ENCODE measurements at regions not wholly inside any gene's neighbourhood (a gene's known extent, or its start where the extent isn't known, plus 50 kb on each side); places are given as distances from the start of the nearest gene placed in this dataset.
"Not testable (repeated sequence)": the region's sequence is repeated elsewhere in the genome, so short reads cannot be mapped to it uniquely, and the experiment has no call there.

GRCh38 chr3:79973917-79974595 is 206.3 kb upstream of the ROBO1 start:
- H3K4me3 ChIP-seq: no peak overlapping the region
- no peak overlapping the region for H3K27ac ChIP-seq

- H3K27ac ChIP-seq: no peak overlapping the region
- H3K4me3 ChIP-seq: no peak overlapping the region
Measured at GRCh38 chr3:79973482-79973881, 205.7 kb upstream of the ROBO1 start.

GRCh38 chr3:79968418-79968817 is 200.6 kb upstream of the ROBO1 start:
- Histone ChIP-seq H3K4me3 (no peak overlapping the region), H3K27ac (no peak overlapping the region)

DNA sequence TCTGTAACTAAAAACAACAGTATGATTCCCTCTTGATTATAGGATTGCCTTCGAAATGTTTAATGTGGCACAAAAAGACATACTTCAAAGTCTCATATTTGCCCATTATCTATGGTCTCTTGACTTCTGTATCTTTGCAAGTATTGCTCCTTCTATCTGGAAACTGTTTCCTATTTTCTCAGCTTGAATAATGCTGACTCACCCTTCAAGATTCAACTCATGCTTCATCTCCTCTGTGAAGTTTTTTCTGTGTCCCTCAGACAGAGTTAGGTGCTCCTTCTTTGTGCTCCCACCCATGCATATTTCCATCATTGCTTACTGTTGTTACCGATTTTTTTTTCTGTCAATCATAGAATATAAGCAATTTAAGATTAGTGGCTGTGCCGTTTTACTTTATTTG is 192.8 kb upstream of the ROBO1 start:
- no peak overlapping the region for H3K27ac ChIP-seq
- H3K4me3 ChIP-seq: no peak overlapping the region

- H3K27ac ChIP-seq: no peak overlapping the region
- no peak overlapping the region for H3K4me3 ChIP-seq
Measured at GRCh38 chr3:79957066-79957465, 189.3 kb upstream of the ROBO1 start.

GRCh38 chr3:79954756-79955155 is 187.0 kb upstream of the ROBO1 start:
- no peak overlapping the region for H3K4me3 ChIP-seq
- no peak overlapping the region for H3K27ac ChIP-seq

GRCh38 chr3:79953591-79954101 is 185.8 kb upstream of the ROBO1 start:
- H3K4me3 ChIP-seq: no peak overlapping the region

GRCh38 chr3:79951426-79951825 is 183.6 kb upstream of the ROBO1 start:
- not testable (repeated sequence) for H3K4me3 ChIP-seq, H3K27ac ChIP-seq

More at GRCh38 chr3:79953591-79954101, 185.8 kb upstream of the ROBO1 start:
- no peak overlapping the region for H3K27ac ChIP-seq

DNA sequence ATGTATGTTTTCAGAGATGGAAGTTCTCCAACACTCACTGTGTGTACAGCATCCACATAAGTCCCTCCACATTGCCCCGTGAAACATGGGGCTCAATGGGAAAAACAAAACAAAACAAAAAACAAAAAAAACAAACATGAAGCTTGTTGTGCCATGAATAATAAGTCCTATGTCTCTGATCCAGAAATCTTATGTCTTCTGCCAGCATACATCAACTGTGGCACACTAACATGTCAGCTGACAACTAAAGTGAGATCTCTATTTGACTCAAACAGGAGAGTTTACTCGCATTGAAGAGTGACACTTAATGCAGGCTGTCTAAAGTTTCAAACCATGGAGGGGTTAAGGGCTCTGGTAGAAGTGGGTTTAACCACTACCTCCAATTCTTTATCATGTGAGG is 180.2 kb upstream of the ROBO1 start:
- H3K4me3 ChIP-seq: no peak overlapping the region
- H3K27ac ChIP-seq: no peak overlapping the region

- Histone ChIP-seq H3K27ac (no peak overlapping the region), H3K4me3 (no peak overlapping the region)
Measured at GRCh38 chr3:79947469-79947868, 179.7 kb upstream of the ROBO1 start.

DNA sequence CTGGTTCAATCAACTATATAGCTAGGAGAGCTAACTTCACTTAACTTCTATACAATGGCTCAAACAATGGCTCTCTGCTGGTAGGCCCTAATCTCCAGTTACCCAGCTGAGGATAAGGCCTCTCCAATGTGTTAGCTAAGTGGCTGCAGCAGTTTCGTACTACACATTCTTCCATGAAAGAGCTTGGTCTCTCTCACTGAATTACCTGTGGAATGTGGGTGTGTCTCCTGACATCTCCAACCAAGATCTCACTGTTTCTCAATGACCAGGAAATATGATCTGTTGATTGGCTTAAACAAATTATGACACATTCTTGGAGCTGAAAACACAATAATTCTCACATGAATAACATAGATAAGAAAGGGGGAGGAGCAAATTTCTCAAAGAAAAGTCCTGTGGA is 169.8 kb upstream of the ROBO1 start:
- Histone ChIP-seq H3K4me3 (no peak overlapping the region), H3K27ac (no peak overlapping the region)

DNA sequence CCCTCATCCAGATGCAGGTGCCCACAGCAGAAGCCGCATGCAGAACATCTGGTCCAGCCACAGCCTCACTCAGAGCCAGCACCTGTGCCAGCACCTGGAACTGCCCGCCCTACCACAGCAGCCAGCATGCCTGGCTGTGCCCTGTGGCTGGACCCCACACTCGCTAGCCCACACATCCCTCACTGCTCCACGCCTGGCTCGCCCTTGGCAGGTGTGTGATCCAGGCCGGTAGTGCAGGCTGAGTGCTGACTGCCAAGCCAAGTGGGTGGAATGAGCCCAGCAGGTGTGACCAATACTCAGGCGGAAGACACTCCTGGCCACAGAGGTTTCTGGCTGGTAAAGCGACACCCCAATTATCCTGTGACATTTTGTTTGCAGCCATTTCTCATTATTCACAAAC is 162.4 kb upstream of the ROBO1 start:
- no peak overlapping the region for H3K4me3 ChIP-seq
- H3K27ac ChIP-seq: no peak overlapping the region

DNA sequence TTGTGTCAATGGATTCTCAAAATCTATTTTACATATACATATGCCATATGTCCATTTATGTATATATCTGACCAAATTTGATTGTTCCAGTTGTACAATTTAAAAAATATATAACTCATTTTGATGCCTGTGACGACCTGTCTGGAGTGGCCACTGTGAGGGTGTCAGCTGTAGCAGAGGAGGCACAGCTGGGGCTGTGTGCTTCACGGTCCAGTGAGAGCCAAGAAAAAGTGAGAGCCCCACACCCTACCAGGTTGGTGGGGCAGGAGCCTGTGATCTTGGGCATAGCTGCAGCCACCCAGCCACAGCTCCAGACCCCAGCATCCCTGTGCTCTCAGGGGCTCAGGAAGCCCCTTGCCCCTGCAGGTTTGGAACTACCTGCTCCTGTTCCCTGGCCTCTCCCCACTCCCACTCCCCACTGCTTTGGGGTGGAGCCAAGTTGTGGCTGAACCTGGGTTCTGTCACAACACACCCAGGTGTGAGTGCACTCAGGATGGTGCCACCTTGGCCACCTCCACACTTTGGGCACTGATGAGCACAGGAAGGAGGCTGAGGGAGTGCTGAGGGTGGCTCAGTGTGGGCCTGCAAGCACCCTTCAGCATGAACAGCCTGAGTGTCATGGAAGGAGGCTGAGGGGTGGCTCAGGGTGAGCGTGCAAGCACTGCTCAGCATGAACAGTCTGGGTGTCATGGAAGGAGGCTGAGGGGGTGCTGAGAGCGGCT is 161.1 kb upstream of the ROBO1 start:
- H3K27ac ChIP-seq: no peak overlapping the region
- H3K4me3 ChIP-seq: no peak overlapping the region

DNA sequence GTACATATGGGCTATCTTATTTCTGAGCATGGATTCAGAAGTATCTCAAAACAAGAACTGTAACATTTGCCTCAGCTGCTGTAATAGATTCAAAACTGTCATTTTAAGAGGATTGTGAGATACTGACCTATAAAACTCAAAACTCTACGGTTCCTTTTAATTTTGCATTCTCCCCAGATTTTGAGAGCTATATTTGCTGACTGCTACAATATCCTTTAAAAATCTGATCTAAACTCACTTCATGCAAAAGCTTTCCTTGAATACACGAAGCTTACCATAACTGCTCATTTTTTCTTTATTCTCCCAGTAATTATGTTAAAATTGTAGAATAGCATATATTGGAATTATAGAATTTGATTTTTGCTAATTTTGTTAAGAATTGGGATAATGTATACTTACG is 158.7 kb upstream of the ROBO1 start:
- Histone ChIP-seq H3K27ac (no peak overlapping the region), H3K4me3 (no peak overlapping the region)

DNA sequence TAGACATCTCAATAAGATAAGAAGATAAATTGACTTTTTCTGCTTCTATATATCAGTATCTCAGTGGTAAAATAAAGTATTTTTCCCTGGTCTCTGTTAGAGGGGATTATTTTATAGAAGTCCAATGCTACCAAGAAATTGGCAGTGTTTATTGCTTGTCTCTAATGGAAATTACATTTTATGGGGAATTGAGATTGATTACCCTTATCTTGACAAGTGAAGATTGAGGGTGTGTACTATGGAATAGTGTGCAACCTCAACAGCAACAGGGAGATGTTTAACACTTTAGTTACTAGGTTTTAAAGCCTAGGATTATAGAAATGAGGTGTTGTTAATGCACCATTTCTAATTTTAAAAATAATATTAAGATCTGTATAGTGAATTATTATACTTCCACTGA is 154.8 kb upstream of the ROBO1 start:
- no peak overlapping the region for H3K27ac ChIP-seq

DNA sequence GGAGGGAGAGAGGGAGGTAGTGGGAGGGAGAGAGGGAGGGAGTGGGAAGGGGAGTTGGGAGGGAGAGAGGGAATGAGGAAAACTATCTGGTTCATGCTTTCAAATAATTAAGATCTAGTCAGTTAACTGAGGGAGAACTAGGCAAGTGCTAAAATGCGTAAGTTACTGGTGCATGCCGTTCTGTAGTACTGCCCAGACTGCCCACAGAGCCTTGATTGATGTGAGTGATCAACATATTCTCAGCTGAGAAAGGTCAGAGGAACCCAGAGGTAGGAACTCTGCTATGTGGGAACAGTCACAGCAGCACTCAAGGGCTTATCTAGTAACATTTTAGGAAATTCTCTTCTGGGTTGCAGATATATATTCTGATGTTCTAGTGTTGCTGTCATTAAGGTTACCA is 149.8 kb upstream of the ROBO1 start:
- Histone ChIP-seq H3K27ac (no peak overlapping the region), H3K4me3 (no peak overlapping the region)

More for the DNA sequence above, 154.8 kb upstream of the ROBO1 start:
- H3K4me3 ChIP-seq: no peak overlapping the region

DNA sequence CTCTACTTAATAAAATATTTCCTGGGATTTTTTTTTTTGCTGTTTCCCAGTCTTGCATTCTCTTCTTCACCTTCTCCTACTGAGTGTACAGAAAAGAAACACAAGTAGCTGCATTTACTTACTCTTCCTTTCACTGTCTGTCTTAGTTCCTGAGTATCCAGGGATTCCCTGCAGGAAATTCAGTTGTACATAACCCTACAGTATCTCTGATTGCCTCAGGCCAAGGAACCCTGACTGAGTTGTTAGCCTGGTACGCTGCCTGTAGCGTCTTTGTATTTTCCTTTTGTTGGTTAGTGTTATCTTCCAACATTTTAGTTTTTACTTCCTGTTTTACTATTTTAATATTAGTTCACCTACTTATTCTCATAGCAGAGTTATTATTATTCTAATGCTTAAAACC is 142.5 kb upstream of the ROBO1 start:
- Histone ChIP-seq H3K4me3 (no peak overlapping the region), H3K27ac (no peak overlapping the region)

DNA sequence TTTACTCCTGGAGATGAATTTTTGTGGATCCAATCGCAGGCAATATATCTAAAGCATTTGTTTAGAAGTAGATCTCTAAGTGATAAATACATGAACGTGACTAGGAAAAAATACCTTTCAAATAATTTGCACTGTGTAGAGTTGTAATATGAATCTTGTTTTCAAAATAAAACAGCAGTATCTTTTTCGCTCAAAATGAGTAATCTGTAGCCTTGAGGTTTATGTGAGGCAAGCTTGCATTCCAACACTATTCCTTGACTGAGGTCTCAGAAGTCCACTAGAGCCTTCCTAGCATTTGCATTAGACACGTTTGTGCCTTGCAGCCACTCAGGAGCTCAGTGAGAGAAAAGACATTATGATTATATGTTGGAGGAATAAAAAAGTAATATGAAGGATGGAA is 138.3 kb upstream of the ROBO1 start:
- Histone ChIP-seq H3K4me3 (no peak overlapping the region), H3K27ac (no peak overlapping the region)

- H3K27ac ChIP-seq: no peak overlapping the region
- no peak overlapping the region for H3K4me3 ChIP-seq
Measured at GRCh38 chr3:79902151-79902550, 134.4 kb upstream of the ROBO1 start.

DNA sequence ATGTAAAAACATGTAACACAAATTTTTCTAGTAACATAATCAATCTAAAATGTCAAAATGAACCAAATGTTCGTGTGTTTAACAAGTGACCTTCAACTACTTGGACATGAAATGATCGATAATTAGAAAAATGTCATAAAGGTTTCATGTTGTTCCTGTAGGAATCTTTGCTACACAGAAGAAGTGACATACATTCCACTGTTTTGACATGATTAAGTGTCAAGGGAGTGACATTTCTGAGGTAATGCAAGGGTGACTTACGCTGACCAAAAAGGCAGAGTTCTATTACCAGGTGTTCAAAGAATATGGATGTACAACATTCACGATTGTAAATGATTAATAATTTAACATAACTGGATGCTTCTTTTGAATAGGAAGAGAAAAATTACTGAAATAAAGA is 131.1 kb upstream of the ROBO1 start:
- no peak overlapping the region for H3K4me3 ChIP-seq
- no peak overlapping the region for H3K27ac ChIP-seq

DNA sequence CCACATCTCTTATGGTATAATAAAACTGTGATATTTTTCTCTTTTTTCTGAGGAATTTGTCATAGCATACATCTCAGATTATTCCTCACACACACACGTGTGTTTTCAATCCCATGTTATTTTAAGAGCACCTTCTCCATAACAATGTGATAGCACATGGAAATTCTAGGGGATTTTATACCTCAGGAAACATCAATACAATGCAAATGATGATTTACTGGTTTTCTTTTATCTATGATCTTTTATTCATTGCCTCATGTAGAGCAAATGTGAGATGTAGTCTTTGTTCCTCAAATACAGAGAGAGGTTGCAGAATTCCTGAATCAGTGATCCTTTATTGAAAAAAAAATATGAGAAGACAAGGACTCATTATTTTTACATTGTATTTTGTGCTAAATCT is 128.3 kb upstream of the ROBO1 start:
- no peak overlapping the region for H3K4me3 ChIP-seq
- no peak overlapping the region for H3K27ac ChIP-seq

DNA sequence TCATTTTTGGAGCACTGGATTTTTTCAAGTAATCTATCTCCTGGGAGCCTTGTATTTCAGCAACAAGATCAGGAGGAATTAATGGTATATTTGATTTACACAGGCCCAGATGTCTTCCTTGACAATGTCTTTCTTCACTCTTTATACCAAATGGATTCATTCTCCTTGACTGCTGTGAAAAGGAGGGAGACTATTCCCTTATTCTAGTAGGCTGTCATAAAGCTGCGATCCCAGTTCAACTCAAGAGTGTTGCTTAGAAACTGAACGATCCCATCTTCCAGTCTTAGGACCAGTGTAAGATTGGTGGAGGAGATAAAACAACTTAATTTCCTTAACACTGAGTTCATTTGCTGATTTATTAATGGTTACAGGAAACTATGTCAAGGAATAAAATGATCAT is 119.4 kb upstream of the ROBO1 start:
- Histone ChIP-seq H3K27ac (no peak overlapping the region), H3K4me3 (no peak overlapping the region)

Measured in skin epidermis (tissue), 12 donors.